ENCODE measurements at regions not wholly inside any gene's neighbourhood (a gene's known extent, or its start where the extent isn't known, plus 50 kb on each side); places are given as distances from the start of the nearest gene placed in this dataset.

GRCh38 chr3:150069154-150069527 lies 98.4 kb upstream of the PFN2 start:
- H3K9me3 ChIP-seq (replicated peaks in 1 of 2; ENCODE audit: control insufficient read depth in 1 of 2, insufficient read depth in 1 of 2, low read length in 2 of 2), result no peaks in the 10 kb centered on the region
- H3K27me3 ChIP-seq (ENCODE audit: control insufficient read depth in 2 of 2, insufficient read depth in 2 of 2, low read length in 2 of 2), result no peaks in the 10 kb centered on the region
- H4K20me1 ChIP-seq (ENCODE audit: insufficient read depth, low read length), result no peaks in the 10 kb centered on the region
- TF ChIP-seq CTCF (IDR thresholded peaks at IDR 0.05), result no peak
- H3K4me1 ChIP-seq (ENCODE audit: control insufficient read depth in 1 of 2, insufficient read depth in 2 of 2, low read length in 2 of 2), result no peaks in the 10 kb centered on the region
- Mint-ChIP-seq H3K4me1 (no peaks in the 10 kb centered on the region), H3K27me3 (ENCODE audit: low read depth in 3 of 3) (peaks cover 5 to 21% (median 17%) of the 10 kb centered on the region in 3 donors), H3K4me3 (no peak overlapping the region), H3K27ac (no peak overlapping the region), H3K9me3 (peaks cover 0 to 2% (median 0%) of the 10 kb centered on the region in 7 donors), H3K36me3 (no peaks in the 10 kb centered on the region)
- H2AFZ ChIP-seq (ENCODE audit: insufficient read depth, low read depth, low read length, poor library complexity, severe bottlenecking), result no peak overlapping the region
- DNase-seq, result no peak
- no peak overlapping the region for H3K9ac ChIP-seq (ENCODE audit: insufficient read depth, low read length, poor library complexity, severe bottlenecking)
- no peaks in the 10 kb centered on the region for H3K36me3 ChIP-seq (replicated peaks in 1 of 2; ENCODE audit: control insufficient read depth in 1 of 2, insufficient read depth in 2 of 2, low read length in 2 of 2)
- H3K4me3 ChIP-seq (replicated peaks in 1 of 3; ENCODE audit: low read depth in 2 of 3, low read length in 3 of 3), result no peak overlapping the region
- no CpG with 5 or more reads among the region's 1 CpG for WGBS (ENCODE audit: insufficient coverage)
- H3K27ac ChIP-seq (ENCODE audit: low read depth in 1 of 2, low read length in 2 of 2), result no peak overlapping the region
- no peaks in the 10 kb centered on the region for H3K79me2 ChIP-seq (ENCODE audit: insufficient read depth, low read length)
- H3K4me2 ChIP-seq (replicated peaks; ENCODE audit: extremely low read depth, low read length, poor library complexity, severe bottlenecking), result no peak overlapping the region
- intact Hi-C loops (cut with micrococcal nuclease), result no loop called here

GRCh38 chr3:150068440-150069153 lies 97.9 kb upstream of the PFN2 start:
- Mint-ChIP-seq H3K4me1 (no peaks in the 10 kb centered on the region), H3K36me3 (no peaks in the 10 kb centered on the region), H3K27me3 (ENCODE audit: low read depth in 3 of 3) (peaks cover 5 to 22% (median 17%) of the 10 kb centered on the region in 3 donors), H3K27ac (no peak overlapping the region), H3K9me3 (no peaks in the 10 kb centered on the region), H3K4me3 (no peak overlapping the region)
- Histone ChIP-seq H3K79me2 (ENCODE audit: insufficient read depth, low read length) (no peaks in the 10 kb centered on the region), H3K27me3 (ENCODE audit: control insufficient read depth in 2 of 2, insufficient read depth in 2 of 2, low read length in 2 of 2) (no peaks in the 10 kb centered on the region), H3K9ac (ENCODE audit: insufficient read depth, low read length, poor library complexity, severe bottlenecking) (no peak overlapping the region), H2AFZ (ENCODE audit: insufficient read depth, low read depth, low read length, poor library complexity, severe bottlenecking) (no peak overlapping the region), H3K4me1 (ENCODE audit: control insufficient read depth in 1 of 2, insufficient read depth in 2 of 2, low read length in 2 of 2) (no peaks in the 10 kb centered on the region), H3K4me2 (replicated peaks; ENCODE audit: extremely low read depth, low read length, poor library complexity, severe bottlenecking) (no peak overlapping the region), H3K36me3 (replicated peaks in 1 of 2; ENCODE audit: control insufficient read depth in 1 of 2, insufficient read depth in 2 of 2, low read length in 2 of 2) (no peaks in the 10 kb centered on the region), H3K27ac (ENCODE audit: low read depth in 1 of 2, low read length in 2 of 2) (no peak overlapping the region), H4K20me1 (ENCODE audit: insufficient read depth, low read length) (no peaks in the 10 kb centered on the region), H3K9me3 (replicated peaks in 1 of 2; ENCODE audit: control insufficient read depth in 1 of 2, insufficient read depth in 1 of 2, low read length in 2 of 2) (no peaks in the 10 kb centered on the region), H3K4me3 (replicated peaks in 1 of 3; ENCODE audit: low read depth in 2 of 3, low read length in 3 of 3) (no peak overlapping the region)
- no peak for DNase-seq
- 100% methylated on average over 1 of the region's 7 CpGs for WGBS (ENCODE audit: insufficient coverage)
- intact Hi-C loops (cut with micrococcal nuclease), result no loop called here
- no peak for TF ChIP-seq CTCF (IDR thresholded peaks at IDR 0.05)

Measured in CD14-positive monocyte (primary cell).